ENCODE measurements at regions not wholly inside any gene's neighbourhood (a gene's known extent, or its start where the extent isn't known, plus 50 kb on each side); places are given as distances from the start of the nearest gene placed in this dataset.

DNA sequence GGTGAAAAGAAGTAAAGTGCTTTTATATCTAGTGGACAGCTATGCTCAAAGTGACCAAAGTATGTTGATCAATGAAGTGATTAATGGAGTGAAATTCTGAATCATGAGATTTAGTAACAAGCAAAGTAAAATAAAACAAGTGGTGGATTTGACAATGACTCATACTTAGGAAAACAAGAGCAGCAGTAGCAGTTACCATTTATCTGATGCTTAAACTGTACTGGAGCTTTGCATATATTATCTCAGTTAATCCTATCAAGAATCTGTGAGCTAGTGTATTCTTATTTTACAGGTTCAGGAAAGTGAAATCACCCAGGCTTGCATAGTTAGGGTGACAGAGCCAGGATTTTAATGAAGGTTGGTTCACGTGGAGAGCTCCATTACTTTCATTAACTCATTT is 50.6 kb upstream of the SPATA16 start:
- no peaks in the 10 kb centered on the region for H3K4me1 ChIP-seq (ENCODE audit: control insufficient read depth in 2 of 3, insufficient read depth in 2 of 3, low read depth in 1 of 3, low read length in 3 of 3)
- FAIRE-seq (no peak), DNase-seq (no peak)
- no peak overlapping the region for H3K27ac ChIP-seq (ENCODE audit: low read depth in 2 of 2, low read length in 2 of 2)
- peaks cover 0 to 3% (median 0%) of the 10 kb centered on the region in 3 donors for H3K9me3 ChIP-seq (ENCODE audit: control insufficient read depth in 2 of 3, insufficient read depth in 1 of 3, low read length in 3 of 3)
- TF ChIP-seq, protein P1, sequence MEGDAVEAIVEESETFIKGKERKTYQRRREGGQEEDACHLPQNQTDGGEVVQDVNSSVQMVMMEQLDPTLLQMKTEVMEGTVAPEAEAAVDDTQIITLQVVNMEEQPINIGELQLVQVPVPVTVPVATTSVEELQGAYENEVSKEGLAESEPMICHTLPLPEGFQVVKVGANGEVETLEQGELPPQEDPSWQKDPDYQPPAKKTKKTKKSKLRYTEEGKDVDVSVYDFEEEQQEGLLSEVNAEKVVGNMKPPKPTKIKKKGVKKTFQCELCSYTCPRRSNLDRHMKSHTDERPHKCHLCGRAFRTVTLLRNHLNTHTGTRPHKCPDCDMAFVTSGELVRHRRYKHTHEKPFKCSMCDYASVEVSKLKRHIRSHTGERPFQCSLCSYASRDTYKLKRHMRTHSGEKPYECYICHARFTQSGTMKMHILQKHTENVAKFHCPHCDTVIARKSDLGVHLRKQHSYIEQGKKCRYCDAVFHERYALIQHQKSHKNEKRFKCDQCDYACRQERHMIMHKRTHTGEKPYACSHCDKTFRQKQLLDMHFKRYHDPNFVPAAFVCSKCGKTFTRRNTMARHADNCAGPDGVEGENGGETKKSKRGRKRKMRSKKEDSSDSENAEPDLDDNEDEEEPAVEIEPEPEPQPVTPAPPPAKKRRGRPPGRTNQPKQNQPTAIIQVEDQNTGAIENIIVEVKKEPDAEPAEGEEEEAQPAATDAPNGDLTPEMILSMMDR (IDR thresholded peaks at IDR 0.05; ENCODE audit: borderline replicate concordance, extremely low read depth, insufficient read depth) = no peak
- intact Hi-C loops (cut with DNase I) = no loop called here
- H3K27me3 ChIP-seq (ENCODE audit: control insufficient read depth, insufficient read depth, low read length) = no peaks in the 10 kb centered on the region
- no peak overlapping the region for H3K9ac ChIP-seq (ENCODE audit: low read length in 3 of 3)
- no peaks in the 10 kb centered on the region for H3K36me3 ChIP-seq (ENCODE audit: control insufficient read depth in 2 of 3, insufficient read depth in 3 of 3, low read length in 3 of 3)
- no peak overlapping the region for H3K4me3 ChIP-seq (ENCODE audit: low read length in 3 of 3)

All from kidney (tissue), 13 donors.